ENCODE measurements at regions not wholly inside any gene's neighbourhood (a gene's known extent, or its start where the extent isn't known, plus 50 kb on each side); places are given as distances from the start of the nearest gene placed in this dataset.

DNA sequence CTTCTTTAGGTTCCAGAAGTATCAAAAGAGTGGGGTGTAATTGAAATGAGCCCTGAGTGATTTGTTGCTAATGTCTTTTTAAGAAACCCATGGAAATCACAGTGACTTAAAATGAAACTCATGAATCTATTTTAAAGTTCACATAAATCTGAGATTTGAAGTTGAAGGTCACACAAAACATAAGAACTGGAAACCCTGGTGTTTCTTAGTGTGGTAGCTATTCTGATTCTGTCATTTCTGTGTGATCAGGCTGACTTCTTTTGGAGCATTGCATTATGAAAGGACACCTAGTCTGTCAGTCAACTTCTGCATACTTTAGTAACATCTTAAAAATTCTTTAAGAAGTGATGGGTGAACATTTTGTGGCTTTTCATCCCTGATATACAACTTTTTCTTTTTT lies 448.8 kb downstream of the TLE4 start:
- TF ChIP-seq, protein P1, sequence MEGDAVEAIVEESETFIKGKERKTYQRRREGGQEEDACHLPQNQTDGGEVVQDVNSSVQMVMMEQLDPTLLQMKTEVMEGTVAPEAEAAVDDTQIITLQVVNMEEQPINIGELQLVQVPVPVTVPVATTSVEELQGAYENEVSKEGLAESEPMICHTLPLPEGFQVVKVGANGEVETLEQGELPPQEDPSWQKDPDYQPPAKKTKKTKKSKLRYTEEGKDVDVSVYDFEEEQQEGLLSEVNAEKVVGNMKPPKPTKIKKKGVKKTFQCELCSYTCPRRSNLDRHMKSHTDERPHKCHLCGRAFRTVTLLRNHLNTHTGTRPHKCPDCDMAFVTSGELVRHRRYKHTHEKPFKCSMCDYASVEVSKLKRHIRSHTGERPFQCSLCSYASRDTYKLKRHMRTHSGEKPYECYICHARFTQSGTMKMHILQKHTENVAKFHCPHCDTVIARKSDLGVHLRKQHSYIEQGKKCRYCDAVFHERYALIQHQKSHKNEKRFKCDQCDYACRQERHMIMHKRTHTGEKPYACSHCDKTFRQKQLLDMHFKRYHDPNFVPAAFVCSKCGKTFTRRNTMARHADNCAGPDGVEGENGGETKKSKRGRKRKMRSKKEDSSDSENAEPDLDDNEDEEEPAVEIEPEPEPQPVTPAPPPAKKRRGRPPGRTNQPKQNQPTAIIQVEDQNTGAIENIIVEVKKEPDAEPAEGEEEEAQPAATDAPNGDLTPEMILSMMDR (conservative IDR thresholded peaks at IDR 0.05; ENCODE audit: low read length), result no peak
- TF ChIP-seq EZH2phosphoT487 (IDR thresholded peaks at IDR 0.05; ENCODE audit: borderline replicate concordance), result no peak

Data from Loucy (cell line).